ENCODE measurements at regions not wholly inside any gene's neighbourhood (a gene's known extent, or its start where the extent isn't known, plus 50 kb on each side); places are given as distances from the start of the nearest gene placed in this dataset.

DNA sequence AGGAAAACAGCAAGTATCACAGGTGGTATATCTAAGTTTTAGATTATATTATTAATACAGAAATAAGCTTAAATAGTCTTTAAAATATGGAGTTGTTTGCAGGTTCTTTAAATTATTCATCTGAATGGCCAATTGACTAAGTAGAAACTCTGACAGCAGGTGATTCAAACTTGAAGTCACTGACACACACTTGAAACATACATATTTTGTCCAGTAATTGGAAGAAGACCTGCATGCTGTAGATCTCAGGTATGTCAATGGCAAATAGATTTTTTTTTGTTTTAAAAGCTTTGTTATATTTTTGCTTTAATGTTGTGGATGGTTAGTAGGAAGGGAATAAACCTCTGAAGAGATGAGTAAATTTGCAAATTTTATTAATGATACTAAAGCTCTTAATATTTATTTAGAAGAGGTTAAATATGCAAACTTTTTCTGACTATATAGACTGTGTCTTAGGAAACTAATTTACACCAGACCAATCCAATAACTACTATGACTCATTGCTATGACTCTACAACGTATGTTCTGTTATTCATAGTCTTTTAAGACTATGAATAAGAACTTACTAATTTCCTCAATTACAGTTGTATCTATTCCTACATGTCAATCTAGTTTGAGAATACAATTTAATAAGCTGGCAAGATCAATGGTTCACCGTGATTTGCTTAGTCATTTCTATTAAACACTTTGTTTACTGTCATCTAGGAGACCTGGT, 53.9 kb upstream of the RORB start:
- H3K9me3 ChIP-seq (ENCODE audit: insufficient read depth, low read depth, low read length), result no peaks in the 10 kb centered on the region
- H3K4me3 ChIP-seq (ENCODE audit: low read length, poor library complexity, severe bottlenecking), result no peak overlapping the region
- H2AFZ ChIP-seq (ENCODE audit: low read length), result no peak overlapping the region
- H3K9ac ChIP-seq (ENCODE audit: low read depth, low read length, poor library complexity, severe bottlenecking), result no peak overlapping the region
- H4K20me1 ChIP-seq (ENCODE audit: insufficient read depth, low read length, poor library complexity, severe bottlenecking), result no peaks in the 10 kb centered on the region
- H3K79me2 ChIP-seq (ENCODE audit: insufficient read depth, low read length), result no peaks in the 10 kb centered on the region
- H3K27me3 ChIP-seq (ENCODE audit: insufficient read depth, low read length, poor library complexity, severe bottlenecking), result no peaks in the 10 kb centered on the region
- TF ChIP-seq EZH2phosphoT487 (IDR thresholded peaks at IDR 0.05; ENCODE audit: borderline replicate concordance) (no peak), CTCF (conservative IDR thresholded peaks at IDR 0.05; ENCODE audit: low read length) (no peak)
- no peaks in the 10 kb centered on the region for H3K9me2 ChIP-seq (replicated peaks; ENCODE audit: low read depth, low read length)
- H3K4me2 ChIP-seq (ENCODE audit: low read depth, low read length, poor library complexity, severe bottlenecking), result no peak overlapping the region
- no peaks in the 10 kb centered on the region for H3K36me3 ChIP-seq (ENCODE audit: insufficient read depth, low read length)
- H3F3A ChIP-seq (ENCODE audit: low read depth), result no peaks in the 10 kb centered on the region
- no peaks in the 10 kb centered on the region for H3K4me1 ChIP-seq (ENCODE audit: insufficient read depth, low read length, poor library complexity, severe bottlenecking)

DNA sequence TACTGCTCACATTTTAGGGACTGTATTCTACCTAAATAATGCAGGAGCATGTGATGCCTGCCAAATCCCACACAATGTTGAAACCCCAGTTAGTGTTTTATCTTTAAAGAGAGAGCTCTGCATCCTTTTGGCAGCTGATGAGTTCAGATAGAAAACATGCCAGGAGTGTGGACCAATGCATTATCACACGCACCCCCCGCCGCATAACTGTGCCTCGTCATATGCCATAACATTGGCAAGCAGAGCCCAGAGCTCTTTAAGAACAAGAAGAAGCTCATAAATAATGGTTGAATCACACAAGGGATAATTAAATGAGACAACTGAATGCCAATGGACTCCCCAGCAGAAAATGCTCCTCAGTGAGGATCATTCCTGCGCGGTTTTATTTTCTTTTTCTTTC, 52.8 kb upstream of the RORB start:
- Histone ChIP-seq H3K36me3 (ENCODE audit: insufficient read depth, low read length) (no peaks in the 10 kb centered on the region), H4K20me1 (ENCODE audit: insufficient read depth, low read length, poor library complexity, severe bottlenecking) (no peaks in the 10 kb centered on the region), H3K9me3 (ENCODE audit: insufficient read depth, low read depth, low read length) (no peaks in the 10 kb centered on the region), H3K4me1 (ENCODE audit: insufficient read depth, low read length, poor library complexity, severe bottlenecking) (no peaks in the 10 kb centered on the region), H2AFZ (ENCODE audit: low read length) (no peak overlapping the region), H3F3A (ENCODE audit: low read depth) (no peaks in the 10 kb centered on the region), H3K27me3 (ENCODE audit: insufficient read depth, low read length, poor library complexity, severe bottlenecking) (no peaks in the 10 kb centered on the region), H3K79me2 (ENCODE audit: insufficient read depth, low read length) (no peaks in the 10 kb centered on the region), H3K4me3 (ENCODE audit: low read length, poor library complexity, severe bottlenecking) (no peak overlapping the region), H3K9ac (ENCODE audit: low read depth, low read length, poor library complexity, severe bottlenecking) (no peak overlapping the region), H3K4me2 (ENCODE audit: low read depth, low read length, poor library complexity, severe bottlenecking) (no peak overlapping the region), H3K9me2 (replicated peaks; ENCODE audit: low read depth, low read length) (no peaks in the 10 kb centered on the region)
- TF ChIP-seq EZH2phosphoT487 (IDR thresholded peaks at IDR 0.05; ENCODE audit: borderline replicate concordance), result no peak
- TF ChIP-seq CTCF (conservative IDR thresholded peaks at IDR 0.05; ENCODE audit: low read length), result no peak

Measured in Loucy (cell line).